ENCODE measurements at regions not wholly inside any gene's neighbourhood (a gene's known extent, or its start where the extent isn't known, plus 50 kb on each side); places are given as distances from the start of the nearest gene placed in this dataset.
"Not testable (repeated sequence)": the region's sequence is repeated elsewhere in the genome, so short reads cannot be mapped to it uniquely, and the experiment has no call there.

- DNase-seq, result not testable (repeated sequence)
Measured at GRCh38 chr2:90322982-90323381, 1631.5 kb downstream of the RPIA start.

- not testable (repeated sequence) for DNase-seq
Measured at GRCh38 chr2:90323612-90324558, 1632.4 kb downstream of the RPIA start.

- DNase-seq, result not testable (repeated sequence)
Measured at GRCh38 chr2:90324672-90325071, 1633.2 kb downstream of the RPIA start.

- DNase-seq, result not testable (repeated sequence)
Measured at GRCh38 chr2:90325796-90326353, 1634.4 kb downstream of the RPIA start.

- DNase-seq, result not testable (repeated sequence)
Measured at GRCh38 chr2:90355546-90355945, 1664.1 kb downstream of the RPIA start.

- DNase-seq, result not testable (repeated sequence)
Measured at GRCh38 chr2:90359344-90359743, 1667.9 kb downstream of the RPIA start.

- not testable (repeated sequence) for DNase-seq
Measured at GRCh38 chr2:90359887-90360730, 1668.6 kb downstream of the RPIA start.

- DNase-seq, result not testable (repeated sequence)
Measured at GRCh38 chr2:90360731-90361035, 1669.2 kb downstream of the RPIA start.
